Memory B cell (primary cell): ENCODE measurements at regions not wholly inside any gene's neighbourhood (a gene's known extent, or its start where the extent isn't known, plus 50 kb on each side); places are given as distances from the start of the nearest gene placed in this dataset.

Source experiments
- ATAC-seq: fragments of 150-1000 bp; cut with Tn5 transposase; 2 replicates; pipeline ENCODE4 v1.10.0; 2021; ENCODE audit warnings: low read depth, mild to moderate bottlenecking, moderate library complexity
- DNase-seq, 2 donors: peaks; one replicate each; pipeline ENCODE4 v3.0.0; 2022; ENCODE audit warnings: low spot score in 2 of 2
- H3K27ac Mint-ChIP-seq: one replicate; pipeline ENCODE4 v1.8.0; 2022; ENCODE audit warnings: mild to moderate bottlenecking, moderate library complexity, mixed read lengths
- H3K27me3 Mint-ChIP-seq: one replicate; pipeline ENCODE4 v1.8.0; 2022; ENCODE audit warnings: mixed read lengths
- H3K36me3 Mint-ChIP-seq: one replicate; pipeline ENCODE4 v1.8.0; 2022; ENCODE audit warnings: mild to moderate bottlenecking, mixed read lengths
- H3K4me1 Mint-ChIP-seq: one replicate; pipeline ENCODE4 v1.8.0; 2022; ENCODE audit warnings: mixed read lengths
- H3K4me3 Mint-ChIP-seq: one replicate; pipeline ENCODE4 v1.8.0; 2022; ENCODE audit warnings: mild to moderate bottlenecking, moderate library complexity, mixed read lengths
- H3K9me3 Mint-ChIP-seq: one replicate; pipeline ENCODE4 v1.8.0; 2022; ENCODE audit warnings: mixed read lengths

GRCh38 chr6:147712841-147713240 lies 204.4 kb downstream of the SAMD5 start:
- H3K4me1 Mint-ChIP-seq, result no peaks in the 10 kb centered on the region
- no peak overlapping the region for H3K27ac Mint-ChIP-seq
- ATAC-seq, result no peak

GRCh38 chr6:147715035-147715434 lies 206.5 kb downstream of the SAMD5 start:
- peaks cover 6% of the 10 kb centered on the region for H3K9me3 Mint-ChIP-seq
- DNase-seq, result no peak
- no peaks in the 10 kb centered on the region for H3K36me3 Mint-ChIP-seq
- no peak overlapping the region for H3K27ac Mint-ChIP-seq
- no peak for ATAC-seq
- H3K4me1 Mint-ChIP-seq, result no peaks in the 10 kb centered on the region
- no peak overlapping the region for H3K4me3 Mint-ChIP-seq
- H3K27me3 Mint-ChIP-seq, result no peaks in the 10 kb centered on the region

More at GRCh38 chr6:147712841-147713240, 204.4 kb downstream of the SAMD5 start:
- Mint-ChIP-seq H3K4me3 (no peak overlapping the region), H3K27me3 (no peaks in the 10 kb centered on the region), H3K36me3 (no peaks in the 10 kb centered on the region), H3K9me3 (peaks cover 4% of the 10 kb centered on the region)
- DNase-seq, result no peak

GRCh38 chr6:147716434-147716833 lies 207.9 kb downstream of the SAMD5 start:
- Mint-ChIP-seq H3K9me3 (peaks cover 3% of the 10 kb centered on the region), H3K36me3 (no peaks in the 10 kb centered on the region), H3K27me3 (no peaks in the 10 kb centered on the region), H3K4me1 (no peaks in the 10 kb centered on the region), H3K27ac (no peak overlapping the region), H3K4me3 (no peak overlapping the region)
- ATAC-seq (no peak), DNase-seq (no peak)

- no peaks in the 10 kb centered on the region for H3K27me3 Mint-ChIP-seq
- H3K4me1 Mint-ChIP-seq, result no peaks in the 10 kb centered on the region
- DNase-seq (no peak), ATAC-seq (no peak)
- no peaks in the 10 kb centered on the region for H3K36me3 Mint-ChIP-seq
- H3K27ac Mint-ChIP-seq, result no peak overlapping the region
- H3K9me3 Mint-ChIP-seq, result peaks cover 6% of the 10 kb centered on the region
- no peak overlapping the region for H3K4me3 Mint-ChIP-seq
These were observed 209.5 kb downstream of the SAMD5 start for GRCh38 chr6:147717991-147718390.

GRCh38 chr6:147722158-147722557 lies 213.7 kb downstream of the SAMD5 start:
- Mint-ChIP-seq H3K4me1 (no peaks in the 10 kb centered on the region), H3K9me3 (peaks cover 9% of the 10 kb centered on the region), H3K4me3 (no peak overlapping the region), H3K27ac (no peak overlapping the region), H3K36me3 (no peaks in the 10 kb centered on the region), H3K27me3 (peaks cover 2% of the 10 kb centered on the region)
- DNase-seq (no peak), ATAC-seq (no peak)

GRCh38 chr6:147724454-147724853 lies 216.0 kb downstream of the SAMD5 start:
- no peak for DNase-seq
- Mint-ChIP-seq H3K4me1 (no peaks in the 10 kb centered on the region), H3K36me3 (no peaks in the 10 kb centered on the region), H3K4me3 (no peak overlapping the region), H3K9me3 (peaks cover 8% of the 10 kb centered on the region), H3K27me3 (peaks cover 3% of the 10 kb centered on the region), H3K27ac (no peak overlapping the region)
- ATAC-seq, result no peak

GRCh38 chr6:147726342-147726741 lies 217.9 kb downstream of the SAMD5 start:
- H3K27me3 Mint-ChIP-seq, result peaks cover 3% of the 10 kb centered on the region
- H3K27ac Mint-ChIP-seq, result no peak overlapping the region
- no peak for ATAC-seq
- no peak overlapping the region for H3K4me3 Mint-ChIP-seq
- DNase-seq, result no peak
- no peaks in the 10 kb centered on the region for H3K36me3 Mint-ChIP-seq
- H3K4me1 Mint-ChIP-seq, result no peaks in the 10 kb centered on the region
- peaks cover 10% of the 10 kb centered on the region for H3K9me3 Mint-ChIP-seq

- Mint-ChIP-seq H3K4me3 (no peak overlapping the region), H3K9me3 (peaks cover 4% of the 10 kb centered on the region), H3K27ac (no peak overlapping the region), H3K36me3 (no peaks in the 10 kb centered on the region), H3K4me1 (no peaks in the 10 kb centered on the region), H3K27me3 (peaks cover 3% of the 10 kb centered on the region)
- DNase-seq (no peak), ATAC-seq (no peak)
These were observed 220.4 kb downstream of the SAMD5 start for GRCh38 chr6:147728903-147729302.

GRCh38 chr6:147733686-147734085 lies 225.2 kb downstream of the SAMD5 start:
- Mint-ChIP-seq H3K9me3 (peaks cover 4% of the 10 kb centered on the region), H3K4me3 (no peak overlapping the region), H3K27me3 (peaks cover 2% of the 10 kb centered on the region), H3K4me1 (no peaks in the 10 kb centered on the region), H3K36me3 (no peaks in the 10 kb centered on the region), H3K27ac (no peak overlapping the region)
- DNase-seq (no peak), ATAC-seq (no peak)

GRCh38 chr6:147734151-147734550 lies 225.7 kb downstream of the SAMD5 start:
- peaks cover 2% of the 10 kb centered on the region for H3K27me3 Mint-ChIP-seq
- ATAC-seq (no peak), DNase-seq (no peak)
- no peak overlapping the region for H3K4me3 Mint-ChIP-seq
- no peaks in the 10 kb centered on the region for H3K4me1 Mint-ChIP-seq
- no peaks in the 10 kb centered on the region for H3K36me3 Mint-ChIP-seq
- H3K9me3 Mint-ChIP-seq, result peaks cover 4% of the 10 kb centered on the region
- H3K27ac Mint-ChIP-seq, result no peak overlapping the region

- peaks cover 2% of the 10 kb centered on the region for H3K27me3 Mint-ChIP-seq
- H3K9me3 Mint-ChIP-seq, result peaks cover 1% of the 10 kb centered on the region
- no peak for ATAC-seq
- no peak overlapping the region for H3K4me3 Mint-ChIP-seq
- DNase-seq, result no peak
- H3K36me3 Mint-ChIP-seq, result no peaks in the 10 kb centered on the region
- no peaks in the 10 kb centered on the region for H3K4me1 Mint-ChIP-seq
- H3K27ac Mint-ChIP-seq, result no peak overlapping the region
These were observed 227.4 kb downstream of the SAMD5 start for GRCh38 chr6:147735924-147736323.

- no peak overlapping the region for H3K27ac Mint-ChIP-seq
- ATAC-seq (no peak), DNase-seq (no peak)
- no peaks in the 10 kb centered on the region for H3K9me3 Mint-ChIP-seq
- H3K4me1 Mint-ChIP-seq, result no peaks in the 10 kb centered on the region
- H3K36me3 Mint-ChIP-seq, result no peaks in the 10 kb centered on the region
- no peak overlapping the region for H3K4me3 Mint-ChIP-seq
- H3K27me3 Mint-ChIP-seq, result peaks cover 2% of the 10 kb centered on the region
These were observed 228.6 kb downstream of the SAMD5 start for GRCh38 chr6:147737115-147737514.

- Mint-ChIP-seq H3K36me3 (no peaks in the 10 kb centered on the region), H3K4me3 (no peak overlapping the region), H3K9me3 (no peaks in the 10 kb centered on the region), H3K27me3 (peaks cover 2% of the 10 kb centered on the region), H3K27ac (no peak overlapping the region), H3K4me1 (no peaks in the 10 kb centered on the region)
- DNase-seq (no peak), ATAC-seq (no peak)
These were observed 229.6 kb downstream of the SAMD5 start for GRCh38 chr6:147738099-147738498.

- ATAC-seq, result no peak
- peaks cover 2% of the 10 kb centered on the region for H3K27me3 Mint-ChIP-seq
- no peak for DNase-seq
- H3K4me1 Mint-ChIP-seq, result no peaks in the 10 kb centered on the region
- no peaks in the 10 kb centered on the region for H3K36me3 Mint-ChIP-seq
- H3K9me3 Mint-ChIP-seq, result no peaks in the 10 kb centered on the region
- no peak overlapping the region for H3K27ac Mint-ChIP-seq
- H3K4me3 Mint-ChIP-seq, result no peak overlapping the region
These were observed 230.1 kb downstream of the SAMD5 start for GRCh38 chr6:147738516-147739162.

GRCh38 chr6:147740326-147740725 lies 231.8 kb downstream of the SAMD5 start:
- ATAC-seq (no peak), DNase-seq (no peak)
- Mint-ChIP-seq H3K4me3 (no peak overlapping the region), H3K27ac (no peak overlapping the region), H3K36me3 (no peaks in the 10 kb centered on the region), H3K4me1 (no peaks in the 10 kb centered on the region), H3K27me3 (peaks cover 2% of the 10 kb centered on the region), H3K9me3 (no peaks in the 10 kb centered on the region)
